SH-SY5Y (cell line): ENCODE measurements at regions not wholly inside any gene's neighbourhood (a gene's known extent, or its start where the extent isn't known, plus 50 kb on each side); places are given as distances from the start of the nearest gene placed in this dataset.

Source experiments
- GATA2 ChIP-seq: IDR thresholded peaks from 2 replicates; pipeline ENCODE4 v1.6.1; 2011; ENCODE audit warnings: mild to moderate bottlenecking, low read depth, low read length
- GATA3 ChIP-seq: IDR thresholded peaks from 2 replicates; pipeline ENCODE4 v1.6.1; 2011; ENCODE audit warnings: low read depth, mild to moderate bottlenecking, low read length, moderate library complexity

DNA sequence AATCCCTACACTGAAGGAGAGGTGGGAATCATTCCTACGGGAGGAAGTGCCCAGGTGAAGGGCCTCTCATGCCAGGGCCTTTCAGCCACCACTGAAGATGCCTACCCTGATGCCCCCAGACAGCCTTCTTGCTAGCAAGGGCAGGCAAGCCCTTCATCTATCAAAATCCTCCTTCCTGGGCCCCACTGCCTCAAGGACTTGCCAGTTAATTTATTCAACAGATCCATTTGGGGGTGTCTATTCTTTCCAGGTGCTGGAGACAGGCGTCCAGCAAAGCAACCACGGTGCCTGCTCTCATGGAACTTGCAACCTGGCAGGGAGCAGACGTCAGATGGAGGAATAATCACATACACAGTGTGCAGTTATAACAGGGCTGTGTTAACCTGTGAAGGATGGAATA is 95.5 kb downstream of the GYPC start:
- no peak for TF ChIP-seq GATA3
- no peak for TF ChIP-seq GATA2
